CD4-positive, alpha-beta T cell treated with Interleukin-12 subunit alpha and Interleukin-12 subunit beta, for 1 hour (primary cell): ENCODE measurements at regions not wholly inside any gene's neighbourhood (a gene's known extent, or its start where the extent isn't known, plus 50 kb on each side); places are given as distances from the start of the nearest gene placed in this dataset.
"Not testable (repeated sequence)": the region's sequence is repeated elsewhere in the genome, so short reads cannot be mapped to it uniquely, and the experiment has no call there.

Source experiments
- DNase-seq: peaks from one replicate; pipeline ENCODE4 v3.0.0-alpha.2; 2020

DNA sequence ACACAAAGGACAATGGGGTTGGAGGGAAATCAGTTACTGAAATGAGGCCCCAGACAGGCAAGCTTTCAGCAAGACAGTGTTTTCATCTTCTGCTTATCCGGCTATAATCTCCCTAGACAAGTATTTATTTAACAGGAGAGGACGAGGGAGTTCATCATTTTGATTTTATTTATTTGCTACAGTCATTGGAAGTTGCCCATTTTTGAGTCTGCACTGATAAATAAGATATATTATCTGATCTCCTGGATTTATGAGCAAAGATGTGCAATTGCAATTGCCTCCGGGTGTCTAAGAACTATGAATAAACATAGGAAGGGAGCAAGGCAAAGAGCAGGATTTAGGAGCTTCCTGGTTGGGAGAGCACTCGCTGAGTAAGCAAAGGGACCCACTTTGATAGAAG lies 263.2 kb upstream of the EDA2R start:
- no peak for DNase-seq

DNA sequence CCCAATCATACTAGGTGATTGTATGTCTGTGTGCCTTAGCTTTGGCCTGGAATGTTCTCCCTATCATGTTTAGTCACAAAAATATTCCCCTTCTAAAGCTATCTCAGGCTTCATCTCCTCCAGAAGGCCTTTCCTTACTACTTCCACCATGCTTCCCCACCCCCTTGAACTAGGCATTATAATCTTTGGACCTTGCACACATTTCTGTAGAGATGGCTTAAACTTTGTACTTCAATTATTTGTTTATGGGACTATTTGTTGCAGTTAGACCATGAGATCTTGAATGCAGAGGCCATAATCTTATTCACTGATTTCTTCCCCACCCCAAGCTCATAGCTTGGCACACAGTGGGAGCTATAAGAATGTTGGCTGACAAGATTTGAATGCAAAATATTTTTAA lies 262.0 kb upstream of the EDA2R start:
- DNase-seq, result no peak

GRCh38 chrX:66892004-66892403 lies 253.1 kb upstream of the EDA2R start:
- DNase-seq, result no peak

GRCh38 chrX:66889418-66889817 lies 250.5 kb upstream of the EDA2R start:
- no peak for DNase-seq

- DNase-seq, result no peak
Measured at GRCh38 chrX:66882101-66882500, 243.2 kb upstream of the EDA2R start.

- no peak for DNase-seq
Measured at GRCh38 chrX:66876776-66877175, 237.9 kb upstream of the EDA2R start.

DNA sequence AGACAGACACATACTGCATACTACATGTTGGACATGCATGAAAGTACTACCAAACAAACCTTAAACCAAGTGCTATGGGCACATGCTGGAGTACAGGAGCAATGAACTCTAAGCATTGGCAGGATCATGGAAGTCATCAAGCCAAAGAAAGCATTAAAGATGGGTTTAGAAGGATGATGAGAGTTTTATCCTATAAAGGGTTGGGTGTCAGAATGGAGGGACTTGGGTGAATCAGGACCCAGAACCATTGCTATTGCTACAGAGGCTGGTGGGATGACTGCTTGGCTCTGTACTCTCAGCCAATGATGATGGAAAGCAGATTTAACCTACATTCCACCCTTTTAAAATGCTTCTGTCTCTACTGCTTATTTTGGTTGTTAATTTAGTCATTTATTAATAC lies 233.9 kb upstream of the EDA2R start:
- DNase-seq, result no peak

DNA sequence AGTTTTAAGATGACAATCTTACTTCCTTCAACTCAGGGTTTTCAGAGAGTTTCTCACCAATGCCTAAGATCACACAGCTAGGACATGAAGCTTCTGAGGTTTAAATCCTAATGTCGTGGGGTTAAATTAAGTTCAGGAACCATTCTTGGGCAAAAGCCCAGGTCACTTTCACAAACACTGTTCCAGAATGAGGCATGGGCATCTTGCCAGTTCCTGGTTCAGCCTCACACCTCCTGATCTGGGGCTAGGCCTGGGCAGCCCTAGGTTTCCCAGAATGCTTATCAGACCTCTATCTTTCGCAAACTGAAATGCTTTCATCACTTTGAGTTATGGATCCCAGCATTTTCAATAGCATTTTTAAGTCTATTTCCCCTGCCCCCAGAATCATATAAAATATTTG lies 224.8 kb upstream of the EDA2R start:
- DNase-seq, result no peak

GRCh38 chrX:66833426-66833825 lies 194.5 kb upstream of the EDA2R start:
- DNase-seq, result no peak

- no peak for DNase-seq
Measured at GRCh38 chrX:66815227-66815626, 176.3 kb upstream of the EDA2R start.

- not testable (repeated sequence) for DNase-seq
Measured at GRCh38 chrX:66794514-66794913, 155.6 kb upstream of the EDA2R start.

DNA sequence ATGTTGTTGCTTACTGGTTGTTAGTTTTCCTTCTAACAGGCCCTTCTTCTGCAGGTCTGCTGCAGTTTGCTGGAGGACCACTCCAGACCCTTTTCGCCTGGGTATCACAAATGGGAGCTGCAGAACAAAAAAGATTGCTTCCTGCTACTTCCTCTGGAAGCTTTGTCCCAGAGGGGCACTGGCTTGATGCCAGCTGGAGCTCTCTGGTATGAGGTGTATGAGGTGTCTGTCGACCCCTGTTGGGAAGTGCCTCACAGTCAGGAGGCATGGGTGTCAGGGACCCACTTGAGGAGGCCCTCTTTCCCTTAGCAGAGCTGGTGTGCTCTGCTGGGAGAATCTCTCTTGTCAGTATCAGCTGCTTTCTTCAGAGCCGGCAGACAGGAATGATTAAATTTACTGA lies 127.4 kb upstream of the EDA2R start:
- DNase-seq, result no peak

DNA sequence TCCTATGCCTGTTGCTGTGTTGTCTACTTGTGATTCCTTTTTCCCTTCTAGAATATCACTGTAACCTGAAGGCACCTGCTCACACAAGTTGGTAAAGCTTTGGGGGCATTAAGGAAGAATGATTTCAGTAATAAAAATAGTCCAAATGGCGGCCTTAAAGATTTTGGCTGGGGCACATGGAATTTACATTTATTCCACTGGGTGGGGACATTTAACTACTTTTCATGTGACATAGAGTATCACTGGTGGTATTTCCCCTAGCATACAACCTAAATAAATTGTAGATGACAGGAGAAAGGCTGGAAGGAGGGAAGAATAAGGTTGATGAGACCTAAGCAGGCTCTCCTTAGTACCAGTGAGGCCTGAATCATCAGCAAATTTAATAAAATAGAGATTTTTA lies 121.8 kb upstream of the EDA2R start:
- no peak for DNase-seq

DNA sequence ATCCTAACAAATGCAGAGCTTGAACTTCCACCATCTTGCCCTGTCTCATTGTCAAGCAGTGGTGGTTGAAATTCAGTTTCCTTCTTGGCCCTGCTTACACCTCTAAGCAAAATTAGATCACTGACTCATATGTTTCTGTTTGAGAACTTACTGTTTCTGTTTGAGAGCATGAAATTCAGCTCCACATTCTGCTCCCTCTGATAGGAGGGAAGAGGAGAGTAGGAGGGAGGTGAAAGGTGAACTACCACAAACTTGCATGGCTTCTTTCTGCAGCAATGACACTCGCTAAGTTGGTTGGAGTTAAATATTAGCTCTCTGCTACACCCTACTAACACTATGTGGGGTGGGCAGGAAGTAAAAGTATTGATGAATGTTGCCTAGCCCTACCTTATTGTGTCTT lies 117.8 kb upstream of the EDA2R start:
- DNase-seq, result no peak

DNA sequence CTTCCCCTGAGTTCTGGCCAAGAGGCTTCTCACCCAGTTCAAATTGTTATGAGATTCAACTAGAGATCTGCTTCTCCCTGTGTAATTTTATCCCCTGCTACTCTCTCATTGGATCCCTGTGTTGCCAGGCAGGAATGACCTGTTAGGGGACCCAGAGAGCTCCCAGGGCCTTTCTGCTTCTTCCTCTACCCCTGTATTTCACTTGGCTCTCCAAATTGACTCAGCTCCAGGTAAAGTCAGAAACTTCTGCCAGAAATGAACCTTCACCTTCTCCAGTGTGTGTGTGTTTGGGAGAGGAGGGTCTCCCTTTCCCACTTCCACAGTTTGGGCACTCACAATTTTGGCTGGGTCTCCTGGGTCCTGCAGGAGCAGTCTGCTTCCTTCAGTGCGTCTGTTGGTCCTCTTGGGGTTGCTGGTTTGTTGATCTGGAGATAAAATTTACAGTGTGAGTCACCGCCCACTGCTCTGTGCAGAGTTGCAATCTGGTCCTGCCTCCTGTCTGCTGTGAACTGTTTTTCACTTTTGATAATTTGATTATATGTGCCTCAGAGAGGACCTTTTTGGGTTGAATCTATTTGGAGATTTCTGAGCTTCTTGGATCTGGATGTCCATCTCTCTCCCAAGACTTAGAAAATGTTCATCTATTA lies 112.4 kb upstream of the EDA2R start:
- no peak for DNase-seq

GRCh38 chrX:66744519-66744918 lies 105.6 kb upstream of the EDA2R start:
- not testable (repeated sequence) for DNase-seq

DNA sequence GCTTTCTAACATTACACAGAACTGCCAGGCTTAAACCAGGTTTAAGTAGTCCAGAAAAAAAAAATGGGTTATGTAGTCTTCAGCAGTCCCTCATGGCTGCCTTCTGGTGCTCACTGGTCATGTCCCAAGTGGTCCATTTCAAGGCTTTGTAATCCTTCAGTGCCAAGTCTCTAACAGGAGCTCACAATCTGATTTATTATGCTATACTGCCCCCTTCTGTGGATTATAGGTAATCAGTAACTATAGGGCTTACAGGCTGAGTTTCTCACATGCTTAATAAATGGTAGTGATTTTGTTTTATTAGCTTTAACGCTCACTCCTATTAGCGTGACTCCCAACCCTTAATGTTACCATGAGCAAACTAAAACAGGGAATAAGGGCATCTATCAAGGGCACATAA lies 92.5 kb upstream of the EDA2R start:
- peak; percentile 39 for DNase-seq

DNA sequence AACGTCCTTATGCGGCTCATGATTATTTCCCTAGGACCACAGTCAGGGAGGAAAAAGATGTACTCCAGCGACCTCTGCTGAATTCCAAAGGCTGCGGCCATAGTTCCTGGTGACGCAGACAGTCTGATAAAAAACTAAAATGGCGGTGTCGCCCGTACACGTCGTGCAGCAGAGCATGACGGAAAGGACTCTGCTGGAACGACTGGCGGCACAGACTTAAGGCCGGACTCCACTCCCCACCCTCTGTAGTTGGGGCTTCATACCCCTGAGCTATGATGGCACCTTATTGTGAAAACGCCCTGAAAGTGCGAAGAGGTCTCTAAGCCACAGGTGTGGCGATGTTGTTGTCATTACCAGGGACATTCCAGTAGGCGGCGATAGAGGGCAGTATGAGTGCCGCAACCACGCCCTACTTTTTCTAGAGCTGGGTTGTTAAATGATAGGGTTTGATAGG lies 90.0 kb upstream of the EDA2R start:
- DNase-seq, result peak; percentile 60

- no peak for DNase-seq
Measured at GRCh38 chrX:66717926-66718325, 79.0 kb upstream of the EDA2R start.

GRCh38 chrX:66698273-66699204 lies 59.7 kb upstream of the EDA2R start:
- DNase-seq, result no peak

DNA sequence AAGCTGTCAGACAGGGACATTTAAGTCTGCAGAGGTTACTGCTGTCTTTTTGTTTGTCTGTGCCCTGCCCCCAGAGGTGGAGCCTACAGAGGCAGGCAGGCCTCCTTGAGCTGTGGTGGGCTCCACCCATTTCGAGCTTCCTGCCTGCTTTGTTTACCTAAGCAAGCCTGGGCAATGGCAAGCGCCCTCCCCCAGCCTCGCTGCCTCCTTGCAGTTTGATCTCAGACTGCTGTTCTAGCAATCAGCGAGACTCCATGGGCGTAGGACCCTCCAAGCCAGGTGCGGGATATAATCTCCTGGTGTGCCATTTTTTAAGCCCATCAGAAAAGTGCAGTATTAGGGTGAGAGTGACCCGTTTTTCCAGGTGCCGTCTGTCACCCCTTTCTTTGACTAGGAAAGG lies 53.6 kb upstream of the EDA2R start:
- DNase-seq, result not testable (repeated sequence)
